K562 (cell line): ENCODE measurements at regions not wholly inside any gene's neighbourhood (a gene's known extent, or its start where the extent isn't known, plus 50 kb on each side); places are given as distances from the start of the nearest gene placed in this dataset.
A peak's percentile ranks its signal among the peaks of the same experiment; 100 is the strongest.

Experiments
- CBX8 ChIP-seq: fragments of 200-600 bp; sonication (generic); IDR thresholded peaks from 2 replicates; pipeline ENCODE4 v1.6.1; 2012; ENCODE audit warnings: borderline replicate concordance, mixed run types, low read depth, mild to moderate bottlenecking, moderate library complexity, mixed read lengths, low read length, control low read depth, inconsistent platforms; ENCODE audit not compliant: poor library complexity, severe bottlenecking; ENCODE audit errors: extremely low read depth
- FOXA3 ChIP-seq, 2 experiments: fragments of 450-650 bp in 1 of 2; sonication (generic) in 1 of 2; formaldehyde crosslinking; IDR thresholded peaks in 1 of 2; conservative IDR thresholded peaks in 1 of 2; 2 replicates each; pipeline versions ENCODE4 v1.4.0 to v1.8.0; 2020 to 2022; ENCODE audit warnings: mild to moderate bottlenecking in 2 of 2, missing genetic modification reagents in 1 of 2
- KDM1A ChIP-seq, 2 experiments: fragments of 450-650 bp; IDR thresholded peaks; 2 replicates each; pipeline ENCODE4 v1.6.1; 2016; ENCODE audit warnings: mild to moderate bottlenecking in 2 of 2
- NUFIP1 ChIP-seq: fragments of 450-650 bp; IDR thresholded peaks from 2 replicates; pipeline ENCODE4 v1.6.1; 2018; ENCODE audit not compliant: partially characterized antibody
- RBM15 ChIP-seq: fragments of 200-400 bp; formaldehyde crosslinking; IDR thresholded peaks from 2 replicates; pipeline ENCODE4 v1.6.1; 2018; ENCODE audit warnings: mild to moderate bottlenecking, low read length, moderate library complexity; ENCODE audit not compliant: insufficient read depth
- RBM34 ChIP-seq: fragments of 200-400 bp; formaldehyde crosslinking; IDR thresholded peaks from 2 replicates; pipeline ENCODE4 v1.6.1; 2018; ENCODE audit warnings: low read length, borderline replicate concordance; ENCODE audit not compliant: insufficient read depth
- SREBF1 ChIP-seq: fragments of 150-350 bp; IDR thresholded peaks from 2 replicates; pipeline ENCODE4 v1.6.1; 2014; ENCODE audit warnings: antibody characterized with exemption, low read depth, low read length, borderline replicate concordance
- TCF3 ChIP-seq: sonication (generic); formaldehyde crosslinking; IDR thresholded peaks from 2 replicates; pipeline ENCODE4 v1.4.0; 2020; ENCODE audit warnings: mild to moderate bottlenecking, missing genetic modification reagents
- TEAD4 ChIP-seq, 2 experiments: sonication (generic) in 1 of 2; formaldehyde crosslinking in 1 of 2; IDR thresholded peaks; 2 replicates each; pipeline versions ENCODE4 v1.6.1 to v1.8.0; 2012 to 2022; ENCODE audit warnings: borderline replicate concordance in 1 of 2, inconsistent platforms in 1 of 2, low read length in 1 of 2, mild to moderate bottlenecking in 1 of 2, missing genetic modification reagents in 1 of 2
- ZKSCAN8 ChIP-seq: fragments of 200-800 bp; sonication (Bioruptor generic); IDR thresholded peaks from 2 replicates; pipeline ENCODE4 v1.6.1; 2016; ENCODE audit warnings: missing genetic modification characterization, missing compliant biosample characterization
- ZNF143 ChIP-seq: sonication (generic); formaldehyde crosslinking; IDR thresholded peaks from 2 replicates; pipeline ENCODE4 v1.9.0; 2022; ENCODE audit warnings: mild to moderate bottlenecking, missing genetic modification reagents
- ZNF766 ChIP-seq: fragments of 200-800 bp; sonication (Bioruptor generic); conservative IDR thresholded peaks from 2 replicates; pipeline ENCODE4 v1.6.1; 2016; ENCODE audit warnings: missing genetic modification characterization, missing compliant biosample characterization
- TF ChIP-seq, protein P1 (sequence below): sonication (generic); formaldehyde crosslinking; IDR thresholded peaks from 2 replicates; pipeline ENCODE4 v1.8.0; 2023; ENCODE audit warnings: mild to moderate bottlenecking, missing genetic modification reagents
- TF ChIP-seq, protein P2 (sequence below): sonication (generic); formaldehyde crosslinking; IDR thresholded peaks from 2 replicates; pipeline ENCODE4 v1.5.0; 2020; ENCODE audit warnings: missing genetic modification reagents
- TF ChIP-seq, protein P3 (sequence below): fragments of 200-800 bp; sonication (Bioruptor generic); IDR thresholded peaks from 2 replicates; pipeline ENCODE4 v1.6.1; 2016; ENCODE audit warnings: missing genetic modification characterization, missing compliant biosample characterization

DNA sequence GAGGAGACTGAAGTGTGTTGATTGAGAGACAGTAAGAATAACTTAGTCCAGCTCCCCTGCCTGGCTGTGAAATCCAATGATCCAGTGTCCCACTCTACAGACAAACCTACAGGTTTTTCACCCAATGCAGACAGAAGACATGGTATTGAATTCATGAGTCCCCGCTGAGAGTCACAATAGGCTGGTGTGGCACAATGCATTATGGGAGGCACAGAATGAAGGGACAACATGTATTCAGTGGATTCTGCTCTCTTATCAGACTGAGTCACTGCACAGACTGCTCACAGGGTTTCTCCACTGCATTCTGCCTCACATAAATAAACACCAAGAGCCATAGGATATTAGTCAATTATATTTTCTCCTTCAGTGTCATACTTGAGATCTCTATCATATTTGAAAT is 55.2 kb upstream of the TOP3B start (continued):
- TF ChIP-seq, protein P1, sequence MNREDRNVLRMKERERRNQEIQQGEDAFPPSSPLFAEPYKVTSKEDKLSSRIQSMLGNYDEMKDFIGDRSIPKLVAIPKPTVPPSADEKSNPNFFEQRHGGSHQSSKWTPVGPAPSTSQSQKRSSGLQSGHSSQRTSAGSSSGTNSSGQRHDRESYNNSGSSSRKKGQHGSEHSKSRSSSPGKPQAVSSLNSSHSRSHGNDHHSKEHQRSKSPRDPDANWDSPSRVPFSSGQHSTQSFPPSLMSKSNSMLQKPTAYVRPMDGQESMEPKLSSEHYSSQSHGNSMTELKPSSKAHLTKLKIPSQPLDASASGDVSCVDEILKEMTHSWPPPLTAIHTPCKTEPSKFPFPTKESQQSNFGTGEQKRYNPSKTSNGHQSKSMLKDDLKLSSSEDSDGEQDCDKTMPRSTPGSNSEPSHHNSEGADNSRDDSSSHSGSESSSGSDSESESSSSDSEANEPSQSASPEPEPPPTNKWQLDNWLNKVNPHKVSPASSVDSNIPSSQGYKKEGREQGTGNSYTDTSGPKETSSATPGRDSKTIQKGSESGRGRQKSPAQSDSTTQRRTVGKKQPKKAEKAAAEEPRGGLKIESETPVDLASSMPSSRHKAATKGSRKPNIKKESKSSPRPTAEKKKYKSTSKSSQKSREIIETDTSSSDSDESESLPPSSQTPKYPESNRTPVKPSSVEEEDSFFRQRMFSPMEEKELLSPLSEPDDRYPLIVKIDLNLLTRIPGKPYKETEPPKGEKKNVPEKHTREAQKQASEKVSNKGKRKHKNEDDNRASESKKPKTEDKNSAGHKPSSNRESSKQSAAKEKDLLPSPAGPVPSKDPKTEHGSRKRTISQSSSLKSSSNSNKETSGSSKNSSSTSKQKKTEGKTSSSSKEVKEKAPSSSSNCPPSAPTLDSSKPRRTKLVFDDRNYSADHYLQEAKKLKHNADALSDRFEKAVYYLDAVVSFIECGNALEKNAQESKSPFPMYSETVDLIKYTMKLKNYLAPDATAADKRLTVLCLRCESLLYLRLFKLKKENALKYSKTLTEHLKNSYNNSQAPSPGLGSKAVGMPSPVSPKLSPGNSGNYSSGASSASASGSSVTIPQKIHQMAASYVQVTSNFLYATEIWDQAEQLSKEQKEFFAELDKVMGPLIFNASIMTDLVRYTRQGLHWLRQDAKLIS, result 0 out of 2 replicates have a peak, but pooled peaks have one; percentile 75
- TF ChIP-seq, protein P2, sequence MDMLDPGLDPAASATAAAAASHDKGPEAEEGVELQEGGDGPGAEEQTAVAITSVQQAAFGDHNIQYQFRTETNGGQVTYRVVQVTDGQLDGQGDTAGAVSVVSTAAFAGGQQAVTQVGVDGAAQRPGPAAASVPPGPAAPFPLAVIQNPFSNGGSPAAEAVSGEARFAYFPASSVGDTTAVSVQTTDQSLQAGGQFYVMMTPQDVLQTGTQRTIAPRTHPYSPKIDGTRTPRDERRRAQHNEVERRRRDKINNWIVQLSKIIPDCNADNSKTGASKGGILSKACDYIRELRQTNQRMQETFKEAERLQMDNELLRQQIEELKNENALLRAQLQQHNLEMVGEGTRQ, result no peak
- peak; percentile 40 for TF ChIP-seq TCF3 (CRISPR knock-in tag)
- no peak for TF ChIP-seq CBX8
- peak in 1 of 2 experiments; percentile 62; a peak in 1 of 4 replicates for TF ChIP-seq FOXA3 (CRISPR knock-in tag; conservative IDR thresholded peaks at IDR 0.05 in 1 of 2, IDR thresholded peaks at IDR 0.05 in 1 of 2)
- TF ChIP-seq ZKSCAN8, result 0 out of 2 replicates have a peak, but pooled peaks have one; percentile 61
- peak; percentile 76; the same call in 1 of the 2 replicates for TF ChIP-seq RBM34
- no peak for TF ChIP-seq SREBF1
- TF ChIP-seq, protein P3, sequence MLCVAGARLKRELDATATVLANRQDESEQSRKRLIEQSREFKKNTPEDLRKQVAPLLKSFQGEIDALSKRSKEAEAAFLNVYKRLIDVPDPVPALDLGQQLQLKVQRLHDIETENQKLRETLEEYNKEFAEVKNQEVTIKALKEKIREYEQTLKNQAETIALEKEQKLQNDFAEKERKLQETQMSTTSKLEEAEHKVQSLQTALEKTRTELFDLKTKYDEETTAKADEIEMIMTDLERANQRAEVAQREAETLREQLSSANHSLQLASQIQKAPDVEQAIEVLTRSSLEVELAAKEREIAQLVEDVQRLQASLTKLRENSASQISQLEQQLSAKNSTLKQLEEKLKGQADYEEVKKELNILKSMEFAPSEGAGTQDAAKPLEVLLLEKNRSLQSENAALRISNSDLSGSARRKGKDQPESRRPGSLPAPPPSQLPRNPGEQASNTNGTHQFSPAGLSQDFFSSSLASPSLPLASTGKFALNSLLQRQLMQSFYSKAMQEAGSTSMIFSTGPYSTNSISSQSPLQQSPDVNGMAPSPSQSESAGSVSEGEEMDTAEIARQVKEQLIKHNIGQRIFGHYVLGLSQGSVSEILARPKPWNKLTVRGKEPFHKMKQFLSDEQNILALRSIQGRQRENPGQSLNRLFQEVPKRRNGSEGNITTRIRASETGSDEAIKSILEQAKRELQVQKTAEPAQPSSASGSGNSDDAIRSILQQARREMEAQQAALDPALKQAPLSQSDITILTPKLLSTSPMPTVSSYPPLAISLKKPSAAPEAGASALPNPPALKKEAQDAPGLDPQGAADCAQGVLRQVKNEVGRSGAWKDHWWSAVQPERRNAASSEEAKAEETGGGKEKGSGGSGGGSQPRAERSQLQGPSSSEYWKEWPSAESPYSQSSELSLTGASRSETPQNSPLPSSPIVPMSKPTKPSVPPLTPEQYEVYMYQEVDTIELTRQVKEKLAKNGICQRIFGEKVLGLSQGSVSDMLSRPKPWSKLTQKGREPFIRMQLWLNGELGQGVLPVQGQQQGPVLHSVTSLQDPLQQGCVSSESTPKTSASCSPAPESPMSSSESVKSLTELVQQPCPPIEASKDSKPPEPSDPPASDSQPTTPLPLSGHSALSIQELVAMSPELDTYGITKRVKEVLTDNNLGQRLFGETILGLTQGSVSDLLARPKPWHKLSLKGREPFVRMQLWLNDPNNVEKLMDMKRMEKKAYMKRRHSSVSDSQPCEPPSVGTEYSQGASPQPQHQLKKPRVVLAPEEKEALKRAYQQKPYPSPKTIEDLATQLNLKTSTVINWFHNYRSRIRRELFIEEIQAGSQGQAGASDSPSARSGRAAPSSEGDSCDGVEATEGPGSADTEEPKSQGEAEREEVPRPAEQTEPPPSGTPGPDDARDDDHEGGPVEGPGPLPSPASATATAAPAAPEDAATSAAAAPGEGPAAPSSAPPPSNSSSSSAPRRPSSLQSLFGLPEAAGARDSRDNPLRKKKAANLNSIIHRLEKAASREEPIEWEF (CRISPR knock-in tag), result no peak
- peak; percentile 58 for TF ChIP-seq ZNF143 (CRISPR knock-in tag)
- no peak for TF ChIP-seq RBM15
- no peak for TF ChIP-seq NUFIP1
- peak; percentile 49; the same call in 1 of the 2 replicates for TF ChIP-seq TEAD4 (IDR thresholded peaks at IDR 0.05; ENCODE audit: low read length)
- no peak for TF ChIP-seq TEAD4 (CRISPR knock-in tag; IDR thresholded peaks at IDR 0.05; ENCODE audit: borderline replicate concordance)
- peak in 1 of 2 experiments; percentile 47; a peak in 3 of 4 replicates for TF ChIP-seq KDM1A (IDR thresholded peaks at IDR 0.05)
- peak; percentile 94 for TF ChIP-seq ZNF766 (CRISPR knock-in tag)
